A673 (cell line): ENCODE measurements at regions not wholly inside any gene's neighbourhood (a gene's known extent, or its start where the extent isn't known, plus 50 kb on each side); places are given as distances from the start of the nearest gene placed in this dataset.

Experiments used
- BruUV-seq: library from RNA; stranded (reverse); fragments of 400-500 nt; replicated peaks from 2 replicates; lab custom pipeline; 2021; lab: Mats Ljungman, UMichigan
- CTCF ChIA-PET: fragments of 300-600 bp; sonication (Branson Sonifier 250); formaldehyde crosslinking; loops from one replicate; lab custom pipeline; 2022; ENCODE audit warnings: antibody characterized with exemption; lab: Charles Lee
- POLR2A ChIA-PET: fragments of 300-600 bp; sonication (Branson Sonifier 250); formaldehyde crosslinking; loops from one replicate; lab custom pipeline; 2022; ENCODE audit warnings: antibody characterized with exemption; ENCODE audit not compliant: low non-redundant PET; lab: Charles Lee
- DNase-seq: peaks from one replicate; pipeline ENCODE4 v3.0.0-alpha.2; 2015; ENCODE audit warnings: low spot score
- H3K27ac ChIP-seq: fragments of 200-600 bp; sonication (generic); 2 replicates; pipeline ENCODE4 v1.5.1; 2016; ENCODE audit warnings: mixed run types, low read depth, mild to moderate bottlenecking, mixed read lengths, antibody characterized with exemption, low read length; ENCODE audit not compliant: poor library complexity, severe bottlenecking
- H3K27me3 ChIP-seq: fragments of 200-600 bp; sonication (generic); replicated peaks from 2 replicates; pipeline ENCODE4 v1.6.1; 2017; ENCODE audit warnings: mixed run types, low read depth, mild to moderate bottlenecking, mixed read lengths, antibody characterized with exemption, low read length; ENCODE audit not compliant: insufficient read depth, poor library complexity
- H3K36me3 ChIP-seq: fragments of 200-600 bp; sonication (generic); 2 replicates; pipeline ENCODE4 v1.6.1; 2016; ENCODE audit warnings: mixed run types, mild to moderate bottlenecking, mixed read lengths, antibody characterized with exemption, low read length; ENCODE audit not compliant: insufficient read depth, poor library complexity, severe bottlenecking
- H3K4me1 ChIP-seq: fragments of 200-600 bp; sonication (generic); 2 replicates; pipeline ENCODE4 v1.6.1; 2017; ENCODE audit warnings: mixed run types, mild to moderate bottlenecking, mixed read lengths, antibody characterized with exemption, low read length; ENCODE audit not compliant: insufficient read depth, poor library complexity, severe bottlenecking
- H3K4me3 ChIP-seq: fragments of 200-600 bp; sonication (generic); 2 replicates; pipeline ENCODE4 v1.5.1; 2016; ENCODE audit warnings: low read depth, mixed run types, mild to moderate bottlenecking, mixed read lengths, low read length; ENCODE audit not compliant: poor library complexity, severe bottlenecking
- H3K9me3 ChIP-seq: fragments of 200-600 bp; sonication (generic); 2 replicates; pipeline ENCODE4 v1.6.1; 2016; ENCODE audit warnings: mixed run types, low read depth, mild to moderate bottlenecking, mixed read lengths, antibody characterized with exemption, low read length; ENCODE audit not compliant: poor library complexity, severe bottlenecking
- CTCF ChIP-seq: fragments of 300-800, 200-600 bp; sonication (generic); conservative IDR thresholded peaks from 2 replicates; pipeline ENCODE4 v1.5.1; 2017; ENCODE audit warnings: low read depth, mild to moderate bottlenecking, antibody characterized with exemption, low read length, moderate library complexity, mixed read lengths
- EZH2 ChIP-seq: fragments of 200-600 bp; sonication (generic); IDR thresholded peaks from 2 replicates; pipeline ENCODE4 v1.6.1; 2017; ENCODE audit warnings: borderline replicate concordance, low read depth, mild to moderate bottlenecking, mixed read lengths, antibody characterized with exemption, low read length; ENCODE audit not compliant: poor library complexity, severe bottlenecking
- intact Hi-C: fragments of 100-400 bp; cut with micrococcal nuclease; formaldehyde crosslinking; loops from one replicate; pipeline ENCODE4 v1.10.0; 2022; ENCODE audit not compliant: unreplicated experiment

DNA sequence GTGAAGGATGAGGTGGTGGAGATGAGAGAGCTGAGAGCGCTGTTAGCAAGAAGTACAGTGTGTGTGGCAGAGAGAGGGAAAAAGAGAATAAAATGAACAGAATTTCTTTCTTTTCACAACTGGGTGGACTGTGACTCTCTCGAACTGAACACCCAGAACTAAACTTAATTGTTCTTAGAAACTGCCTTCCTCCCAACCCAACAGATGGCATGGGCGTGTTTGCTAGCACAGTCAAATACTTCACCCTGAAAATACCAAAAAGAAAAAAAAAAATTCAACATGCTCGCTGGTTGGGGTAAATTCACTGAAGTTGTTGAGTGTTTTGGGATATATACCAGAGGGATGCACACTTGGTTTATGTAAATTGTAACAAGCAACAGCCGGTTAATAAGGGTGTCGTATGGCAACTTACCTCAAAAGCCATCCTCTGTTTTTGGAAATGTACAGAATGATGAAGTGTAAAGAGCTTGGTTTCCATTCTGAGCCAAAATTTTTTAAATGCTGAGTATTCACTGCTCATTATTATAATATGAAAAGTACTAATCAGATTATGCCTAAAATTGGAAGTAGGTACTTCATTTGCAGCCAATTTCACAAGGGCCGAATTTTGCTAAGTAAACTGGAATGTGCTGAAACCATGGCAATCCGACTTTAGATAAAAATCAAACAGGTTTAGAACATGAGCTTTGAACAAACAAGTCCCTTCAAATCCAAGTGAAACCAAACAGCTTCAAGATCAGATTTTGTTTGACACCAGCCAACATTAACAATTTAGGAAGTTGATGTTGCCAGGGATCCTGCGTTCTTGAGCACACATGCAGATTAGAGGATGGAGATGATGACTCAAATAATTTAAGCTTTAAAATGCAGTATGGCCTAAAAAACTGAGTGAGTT, 115.8 kb downstream of the ZIC5 start:
- intact Hi-C loops = no loop called here
- ChIA-PET CTCF (no interaction called here), POLR2A (no interaction called here)
- peak; percentile 26 for DNase-seq
- H3K27me3 ChIP-seq = no peaks in the 10 kb centered on the region
- H3K4me3 ChIP-seq = no peak overlapping the region
- peaks cover 22% of the 10 kb centered on the region for H3K4me1 ChIP-seq
- no peaks in the 10 kb centered on the region for H3K36me3 ChIP-seq
- no peaks in the 10 kb centered on the region for H3K9me3 ChIP-seq
- H3K27ac ChIP-seq = no peak overlapping the region
- TF ChIP-seq EZH2 (no peak), CTCF (no peak)
- BruUV-seq = no TSS peak

- Histone ChIP-seq H3K9me3 (no peaks in the 10 kb centered on the region), H3K27me3 (no peaks in the 10 kb centered on the region), H3K36me3 (no peaks in the 10 kb centered on the region), H3K27ac (no peak overlapping the region), H3K4me3 (no peak overlapping the region), H3K4me1 (peaks cover 10% of the 10 kb centered on the region)
- POLR2A ChIA-PET = no interaction called here
- BruUV-seq = no TSS peak
- TF ChIP-seq CTCF = no peak
- TF ChIP-seq EZH2 = no peak
- CTCF ChIA-PET = no interaction called here
- intact Hi-C loops = no loop called here
- DNase-seq = no peak
Observed at GRCh38 chr13:99854366-99854765, 117.2 kb downstream of the ZIC5 start.

GRCh38 chr13:99847318-99847750, 124.2 kb downstream of the ZIC5 start:
- POLR2A ChIA-PET = no interaction called here

More at GRCh38 chr13:99847318-99847750, 124.2 kb downstream of the ZIC5 start:
- H3K9me3 ChIP-seq = no peaks in the 10 kb centered on the region
- DNase-seq = peak; percentile 22
- H3K4me3 ChIP-seq = no peak overlapping the region
- H3K27ac ChIP-seq = no peak overlapping the region
- H3K4me1 ChIP-seq = no peaks in the 10 kb centered on the region
- no peaks in the 10 kb centered on the region for H3K36me3 ChIP-seq
- H3K27me3 ChIP-seq = no peaks in the 10 kb centered on the region
- TF ChIP-seq EZH2 (no peak), CTCF (no peak)
- no TSS peak for BruUV-seq
- intact Hi-C loops = no loop called here
- CTCF ChIA-PET = no interaction called here
